Loucy (cell line): ENCODE measurements at regions not wholly inside any gene's neighbourhood (a gene's known extent, or its start where the extent isn't known, plus 50 kb on each side); places are given as distances from the start of the nearest gene placed in this dataset.

Experiments
- H2AFZ ChIP-seq: fragments of 200-600 bp; sonication (generic); 2 replicates; pipeline ENCODE4 v1.6.0; 2016; ENCODE audit warnings: antibody characterized with exemption, mild to moderate bottlenecking, low read length, moderate library complexity
- H3F3A ChIP-seq: fragments of 200-600 bp; 2 replicates; pipeline ENCODE4 v1.6.0; 2016; ENCODE audit warnings: antibody characterized with exemption, low read depth, mild to moderate bottlenecking
- H3K27me3 ChIP-seq: fragments of 200-600 bp; sonication (generic); 2 replicates; pipeline ENCODE4 v1.6.1; 2014; ENCODE audit warnings: low read length, mild to moderate bottlenecking; ENCODE audit not compliant: insufficient read depth, poor library complexity, severe bottlenecking
- H3K36me3 ChIP-seq: fragments of 200-600 bp; sonication (generic); 2 replicates; pipeline ENCODE4 v1.6.1; 2016; ENCODE audit warnings: low read length; ENCODE audit not compliant: insufficient read depth
- H3K4me1 ChIP-seq: fragments of 200-600 bp; sonication (generic); 2 replicates; pipeline ENCODE4 v1.5.1; 2014; ENCODE audit warnings: low read length, mild to moderate bottlenecking; ENCODE audit not compliant: insufficient read depth, poor library complexity, severe bottlenecking
- H3K4me2 ChIP-seq: fragments of 200-600 bp; sonication (generic); 2 replicates; pipeline ENCODE4 v1.6.0; 2014; ENCODE audit warnings: antibody characterized with exemption, low read length, low read depth, mild to moderate bottlenecking; ENCODE audit not compliant: poor library complexity, severe bottlenecking
- H3K4me3 ChIP-seq: fragments of 200-600 bp; sonication (generic); 2 replicates; pipeline ENCODE4 v1.5.1; 2014; ENCODE audit warnings: low read length, mild to moderate bottlenecking, mixed read lengths; ENCODE audit not compliant: poor library complexity, severe bottlenecking
- H3K79me2 ChIP-seq: fragments of 200-600 bp; sonication (generic); 2 replicates; pipeline ENCODE4 v1.6.1; 2014; ENCODE audit warnings: low read length; ENCODE audit not compliant: insufficient read depth
- H3K9ac ChIP-seq: fragments of 200-600 bp; sonication (generic); 2 replicates; pipeline ENCODE4 v1.6.0; 2014; ENCODE audit warnings: mild to moderate bottlenecking, low read depth, low read length, moderate library complexity; ENCODE audit not compliant: poor library complexity, severe bottlenecking
- H3K9me2 ChIP-seq: fragments of 200-600 bp; sonication (generic); replicated peaks from 2 replicates; pipeline ENCODE4 v1.6.1; 2016; ENCODE audit warnings: low read depth, low read length, mixed read lengths
- H3K9me3 ChIP-seq: fragments of 200-600 bp; sonication (generic); 2 replicates; pipeline ENCODE4 v1.6.1; 2014; ENCODE audit warnings: mild to moderate bottlenecking, antibody characterized with exemption, low read length, low read depth; ENCODE audit not compliant: insufficient read depth
- H4K20me1 ChIP-seq: fragments of 200-600 bp; sonication (generic); 2 replicates; pipeline ENCODE4 v1.6.0; 2014; ENCODE audit warnings: antibody characterized with exemption, low read length, mild to moderate bottlenecking; ENCODE audit not compliant: insufficient read depth, poor library complexity, severe bottlenecking
- CTCF ChIP-seq: fragments of 200-600 bp; sonication (generic); conservative IDR thresholded peaks from 2 replicates; pipeline ENCODE4 v1.5.1; 2014; ENCODE audit warnings: mild to moderate bottlenecking, antibody characterized with exemption, low read length
- EZH2phosphoT487 ChIP-seq: fragments of 200-600 bp; IDR thresholded peaks from 2 replicates; pipeline ENCODE4 v1.6.1; 2018; ENCODE audit warnings: antibody characterized with exemption, mild to moderate bottlenecking, moderate library complexity, borderline replicate concordance

- Histone ChIP-seq H3K36me3 (no peaks in the 10 kb centered on the region), H3K9ac (no peak overlapping the region), H3K9me2 (no peaks in the 10 kb centered on the region), H3K4me1 (no peaks in the 10 kb centered on the region), H3F3A (no peaks in the 10 kb centered on the region), H4K20me1 (no peaks in the 10 kb centered on the region), H3K9me3 (no peaks in the 10 kb centered on the region), H3K79me2 (no peaks in the 10 kb centered on the region), H3K27me3 (no peaks in the 10 kb centered on the region), H2AFZ (no peak overlapping the region), H3K4me2 (no peak overlapping the region), H3K4me3 (no peak overlapping the region)
- TF ChIP-seq EZH2phosphoT487, result no peak
- no peak for TF ChIP-seq CTCF
Measured at GRCh38 chrX:107574711-107575110, 53.6 kb upstream of the PRPS1 start.

- no peak for TF ChIP-seq EZH2phosphoT487
- no peak for TF ChIP-seq CTCF
- Histone ChIP-seq H3K9me2 (no peaks in the 10 kb centered on the region), H3K79me2 (no peaks in the 10 kb centered on the region), H3K27me3 (no peaks in the 10 kb centered on the region), H3K9me3 (no peaks in the 10 kb centered on the region), H3K4me3 (no peak overlapping the region), H3K4me1 (no peaks in the 10 kb centered on the region), H3F3A (no peaks in the 10 kb centered on the region), H3K9ac (no peak overlapping the region), H4K20me1 (no peaks in the 10 kb centered on the region), H3K4me2 (no peak overlapping the region), H2AFZ (no peak overlapping the region), H3K36me3 (no peaks in the 10 kb centered on the region)
Measured at GRCh38 chrX:107576392-107576791, 51.9 kb upstream of the PRPS1 start.

- no peaks in the 10 kb centered on the region for H3F3A ChIP-seq
- H3K36me3 ChIP-seq, result no peaks in the 10 kb centered on the region
- no peaks in the 10 kb centered on the region for H4K20me1 ChIP-seq
- no peak overlapping the region for H3K4me2 ChIP-seq
- H3K79me2 ChIP-seq, result no peaks in the 10 kb centered on the region
- H3K4me3 ChIP-seq, result no peak overlapping the region
- H3K9me2 ChIP-seq, result no peaks in the 10 kb centered on the region
- no peak overlapping the region for H2AFZ ChIP-seq
- H3K27me3 ChIP-seq, result no peaks in the 10 kb centered on the region
- no peak overlapping the region for H3K9ac ChIP-seq
- no peak for TF ChIP-seq CTCF
- no peak for TF ChIP-seq EZH2phosphoT487
- no peaks in the 10 kb centered on the region for H3K4me1 ChIP-seq
- H3K9me3 ChIP-seq, result no peaks in the 10 kb centered on the region
Measured at GRCh38 chrX:107576841-107577240, 51.5 kb upstream of the PRPS1 start.
